GM18519 (cell line): ENCODE measurements at regions not wholly inside any gene's neighbourhood (a gene's known extent, or its start where the extent isn't known, plus 50 kb on each side); places are given as distances from the start of the nearest gene placed in this dataset.
"Not testable (repeated sequence)": the region's sequence is repeated elsewhere in the genome, so short reads cannot be mapped to it uniquely, and the experiment has no call there.

Source experiments
- ATAC-seq: cut with Tn5 transposase; IDR thresholded peaks from one replicate; pipeline ENCODE4 v1.9.1; 2021; ENCODE audit warnings: mild to moderate bottlenecking, moderate library complexity; ENCODE audit not compliant: unreplicated experiment, low FRiP score

- ATAC-seq, result no peak
These were observed 295.0 kb upstream of the ADGRL3 start for GRCh38 chr4:60905162-60905561.

- no peak for ATAC-seq
These were observed 289.0 kb upstream of the ADGRL3 start for GRCh38 chr4:60911127-60911526.

GRCh38 chr4:60913002-60913401 lies 287.1 kb upstream of the ADGRL3 start:
- no peak for ATAC-seq

- no peak for ATAC-seq
These were observed 286.5 kb upstream of the ADGRL3 start for GRCh38 chr4:60913671-60914070.

GRCh38 chr4:60921735-60922134 lies 278.4 kb upstream of the ADGRL3 start:
- not testable (repeated sequence) for ATAC-seq

GRCh38 chr4:60923075-60923474 lies 277.1 kb upstream of the ADGRL3 start:
- no peak for ATAC-seq

- ATAC-seq, result no peak
These were observed 273.5 kb upstream of the ADGRL3 start for GRCh38 chr4:60926624-60927023.

- ATAC-seq, result no peak
These were observed 269.3 kb upstream of the ADGRL3 start for GRCh38 chr4:60930866-60931265.

GRCh38 chr4:60934566-60935295 lies 265.4 kb upstream of the ADGRL3 start:
- ATAC-seq, result no peak

GRCh38 chr4:60938181-60938580 lies 261.9 kb upstream of the ADGRL3 start:
- ATAC-seq, result no peak

- ATAC-seq, result no peak
These were observed 261.5 kb upstream of the ADGRL3 start for GRCh38 chr4:60938621-60939020.

GRCh38 chr4:60944060-60944459 lies 256.1 kb upstream of the ADGRL3 start:
- ATAC-seq, result no peak

GRCh38 chr4:60945641-60946040 lies 254.5 kb upstream of the ADGRL3 start:
- no peak for ATAC-seq

- no peak for ATAC-seq
These were observed 252.1 kb upstream of the ADGRL3 start for GRCh38 chr4:60948008-60948407.

- no peak for ATAC-seq
These were observed 247.2 kb upstream of the ADGRL3 start for GRCh38 chr4:60952921-60953320.

- ATAC-seq, result no peak
These were observed 246.3 kb upstream of the ADGRL3 start for GRCh38 chr4:60953826-60954225.

GRCh38 chr4:60962286-60962685 lies 237.8 kb upstream of the ADGRL3 start:
- no peak for ATAC-seq

GRCh38 chr4:60981534-60981933 lies 218.6 kb upstream of the ADGRL3 start:
- ATAC-seq, result no peak

- no peak for ATAC-seq
These were observed 211.0 kb upstream of the ADGRL3 start for GRCh38 chr4:60989141-60989540.

GRCh38 chr4:60992037-60992436 lies 208.1 kb upstream of the ADGRL3 start:
- no peak for ATAC-seq

- no peak for ATAC-seq
These were observed 196.8 kb upstream of the ADGRL3 start for GRCh38 chr4:61003301-61003700.

GRCh38 chr4:61004651-61005170 lies 195.4 kb upstream of the ADGRL3 start:
- no peak for ATAC-seq
